Activated T-helper 17 cell treated with anti-CD3 and anti-CD28 coated beads, Interleukin-2, amount 50 U/mL, for 72 hours (primary cell): ENCODE measurements at regions not wholly inside any gene's neighbourhood (a gene's known extent, or its start where the extent isn't known, plus 50 kb on each side); places are given as distances from the start of the nearest gene placed in this dataset.

Source experiments
- ATAC-seq: fragments of 150-1000 bp; cut with Tn5 transposase; replicated peaks from 2 replicates; pipeline ENCODE4 v1.10.0; 2021; ENCODE audit warnings: mild to moderate bottlenecking, moderate library complexity
- H3K27ac Mint-ChIP-seq: one replicate; pipeline ENCODE4 v1.8.0; 2022; ENCODE audit warnings: mixed read lengths
- H3K27me3 Mint-ChIP-seq: one replicate; pipeline ENCODE4 v1.8.0; 2022; ENCODE audit warnings: mixed read lengths
- H3K36me3 Mint-ChIP-seq: one replicate; pipeline ENCODE4 v1.8.0; 2022; ENCODE audit warnings: low read depth, mild to moderate bottlenecking, mixed read lengths
- H3K4me1 Mint-ChIP-seq: one replicate; pipeline ENCODE4 v1.8.0; 2022; ENCODE audit warnings: mixed read lengths
- H3K4me3 Mint-ChIP-seq: one replicate; pipeline ENCODE4 v1.8.0; 2022; ENCODE audit warnings: mild to moderate bottlenecking, mixed read lengths
- H3K9me3 Mint-ChIP-seq: one replicate; pipeline ENCODE4 v1.8.0; 2022; ENCODE audit warnings: mixed read lengths

GRCh38 chr5:146940295-146940694 lies 61.7 kb upstream of the PPP2R2B start:
- Mint-ChIP-seq H3K27ac (no peak overlapping the region), H3K4me1 (no peaks in the 10 kb centered on the region), H3K36me3 (no peaks in the 10 kb centered on the region), H3K9me3 (no peaks in the 10 kb centered on the region), H3K27me3 (no peaks in the 10 kb centered on the region), H3K4me3 (no peak overlapping the region)
- no peak for ATAC-seq

- ATAC-seq: no peak
- no peaks in the 10 kb centered on the region for H3K27me3 Mint-ChIP-seq
- no peaks in the 10 kb centered on the region for H3K9me3 Mint-ChIP-seq
- no peaks in the 10 kb centered on the region for H3K36me3 Mint-ChIP-seq
- no peaks in the 10 kb centered on the region for H3K4me1 Mint-ChIP-seq
- no peak overlapping the region for H3K27ac Mint-ChIP-seq
- no peak overlapping the region for H3K4me3 Mint-ChIP-seq
Observed at GRCh38 chr5:146944019-146944418, 65.5 kb upstream of the PPP2R2B start.

- no peak overlapping the region for H3K4me3 Mint-ChIP-seq
- ATAC-seq: no peak
- H3K27ac Mint-ChIP-seq: no peak overlapping the region
- H3K36me3 Mint-ChIP-seq: no peaks in the 10 kb centered on the region
- no peaks in the 10 kb centered on the region for H3K9me3 Mint-ChIP-seq
- no peaks in the 10 kb centered on the region for H3K4me1 Mint-ChIP-seq
- no peaks in the 10 kb centered on the region for H3K27me3 Mint-ChIP-seq
Observed at GRCh38 chr5:146944764-146945616, 66.4 kb upstream of the PPP2R2B start.

- ATAC-seq: no peak
- Mint-ChIP-seq H3K4me3 (no peak overlapping the region), H3K4me1 (no peaks in the 10 kb centered on the region), H3K27me3 (no peaks in the 10 kb centered on the region), H3K9me3 (no peaks in the 10 kb centered on the region), H3K27ac (no peak overlapping the region), H3K36me3 (no peaks in the 10 kb centered on the region)
Observed at GRCh38 chr5:146945617-146946084, 67.1 kb upstream of the PPP2R2B start.

GRCh38 chr5:146947181-146947941 lies 68.8 kb upstream of the PPP2R2B start:
- H3K27ac Mint-ChIP-seq: no peak overlapping the region
- no peaks in the 10 kb centered on the region for H3K36me3 Mint-ChIP-seq
- no peak overlapping the region for H3K4me3 Mint-ChIP-seq
- ATAC-seq: no peak
- H3K4me1 Mint-ChIP-seq: no peaks in the 10 kb centered on the region
- no peaks in the 10 kb centered on the region for H3K9me3 Mint-ChIP-seq
- H3K27me3 Mint-ChIP-seq: peaks cover 4% of the 10 kb centered on the region

- Mint-ChIP-seq H3K36me3 (no peaks in the 10 kb centered on the region), H3K9me3 (no peaks in the 10 kb centered on the region), H3K27me3 (peaks cover 4% of the 10 kb centered on the region), H3K27ac (no peak overlapping the region), H3K4me1 (no peaks in the 10 kb centered on the region), H3K4me3 (no peak overlapping the region)
- ATAC-seq: no peak
Observed at GRCh38 chr5:146948666-146949065, 70.1 kb upstream of the PPP2R2B start.

- Mint-ChIP-seq H3K27me3 (peaks cover 4% of the 10 kb centered on the region), H3K4me3 (no peak overlapping the region), H3K27ac (no peak overlapping the region), H3K4me1 (no peaks in the 10 kb centered on the region), H3K9me3 (no peaks in the 10 kb centered on the region), H3K36me3 (no peaks in the 10 kb centered on the region)
- ATAC-seq: no peak
Observed at GRCh38 chr5:146952168-146952567, 73.6 kb upstream of the PPP2R2B start.

- Mint-ChIP-seq H3K27ac (no peak overlapping the region), H3K27me3 (peaks cover 8% of the 10 kb centered on the region), H3K4me1 (no peaks in the 10 kb centered on the region), H3K36me3 (no peaks in the 10 kb centered on the region), H3K4me3 (no peak overlapping the region), H3K9me3 (no peaks in the 10 kb centered on the region)
- ATAC-seq: no peak
Observed at GRCh38 chr5:146956217-146956616, 77.7 kb upstream of the PPP2R2B start.

- no peak for ATAC-seq
- H3K4me1 Mint-ChIP-seq: no peaks in the 10 kb centered on the region
- H3K4me3 Mint-ChIP-seq: no peak overlapping the region
- no peak overlapping the region for H3K27ac Mint-ChIP-seq
- peaks cover 5% of the 10 kb centered on the region for H3K27me3 Mint-ChIP-seq
- no peaks in the 10 kb centered on the region for H3K36me3 Mint-ChIP-seq
- H3K9me3 Mint-ChIP-seq: no peaks in the 10 kb centered on the region
Observed at GRCh38 chr5:146959360-146959759, 80.8 kb upstream of the PPP2R2B start.

GRCh38 chr5:146962801-146963355 lies 84.3 kb upstream of the PPP2R2B start:
- Mint-ChIP-seq H3K27ac (no peak overlapping the region), H3K4me1 (no peaks in the 10 kb centered on the region), H3K27me3 (peaks cover 5% of the 10 kb centered on the region), H3K4me3 (no peak overlapping the region), H3K9me3 (no peaks in the 10 kb centered on the region), H3K36me3 (no peaks in the 10 kb centered on the region)
- ATAC-seq: no peak

- ATAC-seq: peak; percentile 81
- Mint-ChIP-seq H3K4me3 (no peak overlapping the region), H3K27ac (no peak overlapping the region), H3K27me3 (no peaks in the 10 kb centered on the region), H3K4me1 (no peaks in the 10 kb centered on the region), H3K9me3 (no peaks in the 10 kb centered on the region), H3K36me3 (no peaks in the 10 kb centered on the region)
Observed at GRCh38 chr5:146965761-146966659, 87.5 kb upstream of the PPP2R2B start.

GRCh38 chr5:146967646-146968045 lies 89.1 kb upstream of the PPP2R2B start:
- Mint-ChIP-seq H3K36me3 (no peaks in the 10 kb centered on the region), H3K27ac (no peak overlapping the region), H3K4me1 (no peaks in the 10 kb centered on the region), H3K4me3 (no peak overlapping the region), H3K9me3 (no peaks in the 10 kb centered on the region), H3K27me3 (no peaks in the 10 kb centered on the region)
- ATAC-seq: no peak

- H3K36me3 Mint-ChIP-seq: no peaks in the 10 kb centered on the region
- no peak overlapping the region for H3K27ac Mint-ChIP-seq
- H3K4me1 Mint-ChIP-seq: no peaks in the 10 kb centered on the region
- H3K4me3 Mint-ChIP-seq: no peak overlapping the region
- ATAC-seq: no peak
- H3K27me3 Mint-ChIP-seq: no peaks in the 10 kb centered on the region
- no peaks in the 10 kb centered on the region for H3K9me3 Mint-ChIP-seq
Observed at GRCh38 chr5:146971401-146971800, 92.8 kb upstream of the PPP2R2B start.

- Mint-ChIP-seq H3K4me1 (no peaks in the 10 kb centered on the region), H3K27me3 (peaks cover 30% of the 10 kb centered on the region), H3K9me3 (peaks cover 23% of the 10 kb centered on the region), H3K27ac (no peak overlapping the region), H3K36me3 (no peaks in the 10 kb centered on the region), H3K4me3 (no peak overlapping the region)
- ATAC-seq: no peak
Observed at GRCh38 chr5:146986469-146986868, 107.9 kb upstream of the PPP2R2B start.
